Adrenal gland (tissue), 9 donors: ENCODE measurements at regions not wholly inside any gene's neighbourhood (a gene's known extent, or its start where the extent isn't known, plus 50 kb on each side); places are given as distances from the start of the nearest gene placed in this dataset.

ENCODE experiments used
- DNase-seq, 7 donors: peaks; one replicate each; pipeline ENCODE4 v3.0.0-alpha.2; 2019 to 2020
- H3K27ac ChIP-seq, 5 donors: fragments of 200-600 bp; sonication (generic) in 4 of 5; 1 replicate in 3 of 5; 2 replicates in 2 of 5; pipeline versions ENCODE4 v1.5.1 to v1.8.0; 2016 to 2020; ENCODE audit warnings: mild to moderate bottlenecking in 1 of 5
- H3K27me3 ChIP-seq: fragments of 200-600 bp; 2 replicates; pipeline ENCODE4 v1.8.0; 2021
- H3K36me3 ChIP-seq, 2 donors: fragments of 200-600 bp; replicated peaks in 1 of 2; 1 replicate in 1 of 2; 2 replicates in 1 of 2; pipeline versions ENCODE4 v1.5.1 to v1.8.0; 2018 to 2022
- H3K4me1 ChIP-seq, 2 donors: fragments of 200-600 bp; replicated peaks in 1 of 2; 1 replicate in 1 of 2; 2 replicates in 1 of 2; pipeline versions ENCODE4 v1.5.1 to v1.8.0; 2018 to 2021
- H3K4me3 ChIP-seq, 4 donors: fragments of 200-600 bp; sonication (generic) in 3 of 4; one replicate each; pipeline ENCODE4 v1.5.1; 2016 to 2018
- H3K9me3 ChIP-seq, 3 donors: fragments of 200-600 bp; sonication (generic) in 1 of 3; replicated peaks in 1 of 3; 1 replicate in 2 of 3; 2 replicates in 1 of 3; pipeline versions ENCODE4 v1.5.1 to v1.8.0; 2016 to 2021
- CTCF ChIP-seq, 6 experiments: fragments of 450-650 bp in 4 of 6; fragments of 200-600 bp in 2 of 6; sonication (generic) in 1 of 6; IDR thresholded peaks; 1 replicate in 5 of 6; 2 replicates in 1 of 6; pipeline versions ENCODE4 v1.5.1 to v1.8.0; 2016 to 2021; ENCODE audit warnings: antibody characterized with exemption in 6 of 6, mild to moderate bottlenecking in 2 of 6, moderate library complexity in 1 of 6
- POLR2A ChIP-seq, 2 donors: fragments of 450-650 bp; IDR thresholded peaks; one replicate each; pipeline ENCODE4 v1.6.1; 2017; ENCODE audit warnings: antibody characterized with exemption in 2 of 2, mild to moderate bottlenecking in 2 of 2, moderate library complexity in 1 of 2
- WGBS, 4 donors: extraction: QIAGEN DNeasy Blood & Tissue Kit in 2 of 4; methylation state at CpG; one replicate each; pipeline versions ENCODE4 v1.1.5 to v1.1.7; 2013 to 2017; 5-methylcytosine and 5-hydroxymethylcytosine counted together
- intact Hi-C, 2 donors: fragments of 100-400 bp; cut with DNase I; formaldehyde crosslinking; loops; one replicate each; pipeline versions ENCODE4 v1.14.1 to v1.15.0; 2022 to 2023
- donor health status: healthy with polysubstance abuse.
- donor health status: Bipolar disorder and iron deficiency.
- donor health status: DM: yes; HTN: yes; CAD: no.
- donor health status: DM: no; HTN: no; CAD: no.
- donor health status: DM: no; HTN: no; CAD: no.

GRCh38 chr4:164482092-164482404 is 271.9 kb upstream of the SMIM31 start:
- Histone ChIP-seq H3K4me3 (no peak overlapping the region), H3K36me3 (no peaks in the 10 kb centered on the region)
- TF ChIP-seq POLR2A (IDR thresholded peaks at IDR 0.05) (no peak), CTCF (IDR thresholded peaks at IDR 0.05) (no peak)

GRCh38 chr4:164482758-164483157 is 271.2 kb upstream of the SMIM31 start:
- no peak for DNase-seq
- no peak overlapping the region for H3K4me3 ChIP-seq
- intact Hi-C loops = no loop called here
- H3K27ac ChIP-seq = no peak overlapping the region
- no peaks in the 10 kb centered on the region for H3K9me3 ChIP-seq
- H3K27me3 ChIP-seq = no peaks in the 10 kb centered on the region
- TF ChIP-seq CTCF (IDR thresholded peaks at IDR 0.05) (no peak), POLR2A (IDR thresholded peaks at IDR 0.05) (no peak)
- H3K36me3 ChIP-seq = no peaks in the 10 kb centered on the region
- H3K4me1 ChIP-seq = no peaks in the 10 kb centered on the region

More at GRCh38 chr4:164482092-164482404, 271.9 kb upstream of the SMIM31 start:
- no peak for DNase-seq
- 57 to 69% (median 60%) methylated on average over 4 of the region's 4 CpGs for WGBS, 4 donors
- no peak overlapping the region for H3K27ac ChIP-seq
- H3K4me1 ChIP-seq = no peaks in the 10 kb centered on the region
- H3K27me3 ChIP-seq = no peaks in the 10 kb centered on the region
- intact Hi-C loops = no loop called here
- H3K9me3 ChIP-seq = no peaks in the 10 kb centered on the region

- Histone ChIP-seq H3K36me3 (no peaks in the 10 kb centered on the region), H3K4me3 (no peak overlapping the region), H3K27ac (no peak overlapping the region), H3K4me1 (no peaks in the 10 kb centered on the region), H3K27me3 (no peaks in the 10 kb centered on the region), H3K9me3 (no peaks in the 10 kb centered on the region)
- intact Hi-C loops = no loop called here
- 54 to 66% (median 61%) methylated on average over 5 of the region's 5 CpGs for WGBS, 4 donors
- no peak for DNase-seq
- TF ChIP-seq CTCF (IDR thresholded peaks at IDR 0.05) = no peak
- TF ChIP-seq POLR2A (IDR thresholded peaks at IDR 0.05) = no peak
These were observed 270.2 kb upstream of the SMIM31 start for GRCh38 chr4:164483711-164484110.

GRCh38 chr4:164484551-164484950 is 269.4 kb upstream of the SMIM31 start:
- no peak for DNase-seq
- Histone ChIP-seq H3K27ac (no peak overlapping the region), H3K27me3 (no peaks in the 10 kb centered on the region), H3K36me3 (no peaks in the 10 kb centered on the region), H3K4me1 (no peaks in the 10 kb centered on the region), H3K9me3 (no peaks in the 10 kb centered on the region), H3K4me3 (no peak overlapping the region)
- intact Hi-C loops = no loop called here
- TF ChIP-seq POLR2A (IDR thresholded peaks at IDR 0.05) (no peak), CTCF (IDR thresholded peaks at IDR 0.05) (no peak)
- WGBS, 4 donors = 75 to 82% (median 78%) methylated on average over 1 of the region's 1 CpG
